ENCODE measurements at regions not wholly inside any gene's neighbourhood (a gene's known extent, or its start where the extent isn't known, plus 50 kb on each side); places are given as distances from the start of the nearest gene placed in this dataset.

DNA sequence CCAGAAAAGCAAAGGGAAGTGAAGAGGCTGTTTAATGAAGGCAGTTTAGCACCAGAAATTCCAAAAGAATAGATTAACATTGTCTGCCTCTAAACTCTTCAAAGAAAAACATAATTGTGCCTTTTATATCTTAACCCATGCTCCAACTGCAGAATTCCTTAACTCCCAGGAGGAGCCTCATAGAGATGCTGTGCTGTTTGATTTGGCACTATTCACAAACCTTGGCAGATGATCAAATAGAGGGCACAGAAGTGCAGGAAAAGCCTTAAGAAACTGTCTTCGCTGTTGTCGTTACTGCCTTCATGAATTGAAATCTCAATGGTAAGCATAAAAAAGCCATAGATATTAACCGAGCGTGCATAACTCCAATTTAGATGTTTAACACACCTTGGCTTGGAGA, 124.1 kb upstream of the MPPED2 start:
- H3K27ac ChIP-seq, result no peak overlapping the region
- 31 to 41% (median 38%) methylated on average over 4 of the region's 4 CpGs for WGBS, 4 donors
- H3K4me1 ChIP-seq (replicated peaks in 1 of 2), result no peaks in the 10 kb centered on the region
- no peaks in the 10 kb centered on the region for H3K36me3 ChIP-seq (replicated peaks in 1 of 2)
- no peak for DNase-seq
- TF ChIP-seq, protein P1, sequence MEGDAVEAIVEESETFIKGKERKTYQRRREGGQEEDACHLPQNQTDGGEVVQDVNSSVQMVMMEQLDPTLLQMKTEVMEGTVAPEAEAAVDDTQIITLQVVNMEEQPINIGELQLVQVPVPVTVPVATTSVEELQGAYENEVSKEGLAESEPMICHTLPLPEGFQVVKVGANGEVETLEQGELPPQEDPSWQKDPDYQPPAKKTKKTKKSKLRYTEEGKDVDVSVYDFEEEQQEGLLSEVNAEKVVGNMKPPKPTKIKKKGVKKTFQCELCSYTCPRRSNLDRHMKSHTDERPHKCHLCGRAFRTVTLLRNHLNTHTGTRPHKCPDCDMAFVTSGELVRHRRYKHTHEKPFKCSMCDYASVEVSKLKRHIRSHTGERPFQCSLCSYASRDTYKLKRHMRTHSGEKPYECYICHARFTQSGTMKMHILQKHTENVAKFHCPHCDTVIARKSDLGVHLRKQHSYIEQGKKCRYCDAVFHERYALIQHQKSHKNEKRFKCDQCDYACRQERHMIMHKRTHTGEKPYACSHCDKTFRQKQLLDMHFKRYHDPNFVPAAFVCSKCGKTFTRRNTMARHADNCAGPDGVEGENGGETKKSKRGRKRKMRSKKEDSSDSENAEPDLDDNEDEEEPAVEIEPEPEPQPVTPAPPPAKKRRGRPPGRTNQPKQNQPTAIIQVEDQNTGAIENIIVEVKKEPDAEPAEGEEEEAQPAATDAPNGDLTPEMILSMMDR (IDR thresholded peaks at IDR 0.05), result no peak
- TF ChIP-seq POLR2A (IDR thresholded peaks at IDR 0.05), result no peak
- no peaks in the 10 kb centered on the region for H3K27me3 ChIP-seq
- H3K9me3 ChIP-seq (replicated peaks in 1 of 3), result no peaks in the 10 kb centered on the region
- intact Hi-C loops (cut with DNase I), result no loop called here
- no peak overlapping the region for H3K4me3 ChIP-seq

DNA sequence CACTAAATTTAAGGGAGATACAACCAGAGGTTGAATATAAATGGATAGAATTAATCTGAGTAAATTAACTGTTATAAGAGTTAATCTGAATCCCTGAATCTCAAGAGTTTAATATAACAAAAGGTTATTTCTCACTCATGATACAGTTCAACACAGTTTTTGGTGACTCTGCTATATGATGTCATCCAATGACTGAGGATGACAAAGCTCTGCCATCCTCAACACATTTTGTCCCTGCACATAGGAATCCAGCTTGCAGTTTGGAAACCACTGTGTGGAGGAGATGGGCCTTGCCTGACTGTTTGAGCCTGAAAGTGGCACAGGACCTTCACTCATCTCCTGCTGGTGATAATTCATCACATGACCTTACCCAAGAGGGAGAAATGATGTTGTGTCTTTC, 121.0 kb upstream of the MPPED2 start:
- H3K4me1 ChIP-seq (replicated peaks in 1 of 2), result no peaks in the 10 kb centered on the region

DNA sequence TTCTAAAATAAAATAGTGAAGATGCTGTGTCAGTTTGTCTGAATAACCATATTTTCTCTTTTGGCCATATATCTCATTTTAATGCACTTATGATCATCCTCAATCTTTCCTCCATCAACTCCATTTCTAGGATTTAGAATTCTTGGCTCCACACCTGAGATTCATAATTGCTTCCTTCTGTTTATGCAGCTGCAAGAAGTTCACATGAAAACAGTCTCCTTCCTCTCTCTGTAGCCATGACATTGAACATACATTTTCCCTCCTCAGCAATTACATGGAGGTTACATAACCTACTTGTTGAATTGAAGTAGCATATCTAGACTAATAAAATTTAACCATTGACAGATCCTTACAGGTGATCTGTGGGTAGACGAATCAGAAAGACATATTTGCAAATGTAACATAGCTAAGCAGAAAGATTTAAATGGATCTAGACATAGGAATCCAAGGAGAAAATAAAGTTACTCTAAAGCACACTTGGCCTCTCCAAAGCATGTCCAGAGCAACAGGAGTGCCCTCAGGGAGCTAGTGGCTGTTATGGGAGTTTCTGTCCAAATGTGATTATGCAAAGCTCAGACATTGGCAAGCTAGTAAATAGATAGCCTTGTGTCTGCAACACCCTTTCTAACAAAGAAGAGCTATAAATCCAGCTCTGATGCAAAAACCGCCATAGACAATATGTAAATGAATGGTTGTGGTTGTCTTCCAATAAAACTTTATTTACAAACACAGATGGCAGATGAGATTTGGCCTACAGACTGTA, 119.9 kb upstream of the MPPED2 start:
- no peaks in the 10 kb centered on the region for H3K9me3 ChIP-seq (replicated peaks in 1 of 3)
- TF ChIP-seq POLR2A (IDR thresholded peaks at IDR 0.05), result no peak
- TF ChIP-seq, protein P1 (IDR thresholded peaks at IDR 0.05), result no peak

More for the DNA sequence above, 121.0 kb upstream of the MPPED2 start:
- no peak overlapping the region for H3K4me3 ChIP-seq
- intact Hi-C loops (cut with DNase I), result no loop called here
- no peaks in the 10 kb centered on the region for H3K36me3 ChIP-seq (replicated peaks in 1 of 2)
- no peaks in the 10 kb centered on the region for H3K9me3 ChIP-seq (replicated peaks in 1 of 3)
- H3K27me3 ChIP-seq, result no peaks in the 10 kb centered on the region
- DNase-seq, result no peak
- no peak overlapping the region for H3K27ac ChIP-seq
- no peak for TF ChIP-seq POLR2A (IDR thresholded peaks at IDR 0.05)
- TF ChIP-seq, protein P1 (IDR thresholded peaks at IDR 0.05), result no peak

DNA sequence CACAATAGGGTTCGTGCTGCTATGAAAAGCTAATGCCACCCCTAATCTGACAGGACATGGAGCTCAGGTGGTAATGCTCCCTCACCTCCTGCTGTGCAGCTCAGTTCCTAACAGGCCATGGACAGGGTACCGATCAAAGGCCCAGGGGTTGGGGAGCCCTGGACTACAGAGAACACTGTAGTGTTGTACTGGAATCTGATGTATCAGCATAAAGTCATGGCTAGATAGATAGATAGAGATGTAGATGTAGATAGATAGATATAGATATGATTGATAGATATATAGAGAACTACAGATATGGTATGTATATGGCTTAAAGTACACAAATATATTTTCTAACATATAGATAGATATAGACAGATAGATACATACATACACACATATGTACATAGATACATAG, 112.3 kb upstream of the MPPED2 start:
- DNase-seq, result no peak
- Histone ChIP-seq H3K27me3 (no peaks in the 10 kb centered on the region), H3K9me3 (replicated peaks in 1 of 3) (no peaks in the 10 kb centered on the region), H3K36me3 (replicated peaks in 1 of 2) (no peaks in the 10 kb centered on the region), H3K4me1 (replicated peaks in 1 of 2) (no peaks in the 10 kb centered on the region), H3K27ac (no peak overlapping the region), H3K4me3 (no peak overlapping the region)
- intact Hi-C loops (cut with DNase I), result no loop called here
- no peak for TF ChIP-seq POLR2A (IDR thresholded peaks at IDR 0.05)
- TF ChIP-seq, protein P1 (IDR thresholded peaks at IDR 0.05), result no peak
- 83 to 98% (median 95%) methylated on average over 2 of the region's 2 CpGs for WGBS, 4 donors

More for the DNA sequence above, 119.9 kb upstream of the MPPED2 start:
- DNase-seq, result no peak
- Histone ChIP-seq H3K27me3 (no peaks in the 10 kb centered on the region), H3K4me3 (no peak overlapping the region), H3K4me1 (replicated peaks in 1 of 2) (no peaks in the 10 kb centered on the region), H3K27ac (no peak overlapping the region), H3K36me3 (replicated peaks in 1 of 2) (no peaks in the 10 kb centered on the region)
- intact Hi-C loops (cut with DNase I), result no loop called here
- WGBS, 4 donors, result 71 to 93% (median 81%) methylated on average over 2 of the region's 2 CpGs
